NCI-H1417 treated with DMSO at 0.1 percent for 48 hours (cell line): ENCODE measurements at regions not wholly inside any gene's neighbourhood (a gene's known extent, or its start where the extent isn't known, plus 50 kb on each side); places are given as distances from the start of the nearest gene placed in this dataset.
A peak's percentile ranks its signal among the peaks of the same experiment; 100 is the strongest.

Experiments used
- DNase-seq: peaks from one replicate; lab custom pipeline; 2025; lab: John Stamatoyannopoulos, UW

DNA sequence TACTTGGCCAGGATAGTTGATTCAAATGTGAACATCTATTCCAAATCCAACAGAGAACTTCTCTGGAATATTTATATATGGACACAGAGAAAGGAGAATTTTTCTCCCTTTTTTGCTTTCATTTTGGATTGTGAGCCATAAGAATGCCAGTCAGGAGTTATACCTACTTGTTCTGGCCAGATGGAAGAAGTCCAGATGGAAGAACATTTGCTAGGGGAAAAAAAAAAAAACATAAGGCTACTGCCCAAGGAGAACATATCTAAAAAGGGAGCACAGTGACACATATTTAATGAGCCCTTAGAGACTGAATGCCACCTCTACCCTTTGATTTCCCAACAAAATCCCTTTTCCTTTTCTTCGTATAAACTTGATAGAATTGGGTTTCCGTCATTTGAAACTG is 61.7 kb upstream of the PPP2R2B start:
- DNase-seq, result no peak

DNA sequence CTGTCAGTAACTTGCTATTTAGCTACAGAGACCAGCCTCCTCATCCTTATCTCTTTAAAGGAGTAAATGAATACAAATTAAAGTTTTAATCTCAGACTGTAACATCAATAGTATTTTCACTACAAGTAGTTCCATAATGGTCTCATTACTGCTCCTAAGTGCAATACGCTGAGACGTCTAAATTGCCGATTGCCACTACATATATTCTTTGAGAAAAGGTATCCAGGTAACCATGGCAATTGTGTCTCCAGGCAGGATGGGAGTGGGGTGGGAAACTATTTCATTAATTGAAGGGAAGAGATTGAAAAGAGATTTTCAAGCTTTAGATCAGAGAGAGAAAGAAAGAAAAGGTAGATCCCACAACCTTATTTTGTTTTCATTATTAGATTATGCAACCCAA is 65.5 kb upstream of the PPP2R2B start:
- DNase-seq, result no peak

DNA sequence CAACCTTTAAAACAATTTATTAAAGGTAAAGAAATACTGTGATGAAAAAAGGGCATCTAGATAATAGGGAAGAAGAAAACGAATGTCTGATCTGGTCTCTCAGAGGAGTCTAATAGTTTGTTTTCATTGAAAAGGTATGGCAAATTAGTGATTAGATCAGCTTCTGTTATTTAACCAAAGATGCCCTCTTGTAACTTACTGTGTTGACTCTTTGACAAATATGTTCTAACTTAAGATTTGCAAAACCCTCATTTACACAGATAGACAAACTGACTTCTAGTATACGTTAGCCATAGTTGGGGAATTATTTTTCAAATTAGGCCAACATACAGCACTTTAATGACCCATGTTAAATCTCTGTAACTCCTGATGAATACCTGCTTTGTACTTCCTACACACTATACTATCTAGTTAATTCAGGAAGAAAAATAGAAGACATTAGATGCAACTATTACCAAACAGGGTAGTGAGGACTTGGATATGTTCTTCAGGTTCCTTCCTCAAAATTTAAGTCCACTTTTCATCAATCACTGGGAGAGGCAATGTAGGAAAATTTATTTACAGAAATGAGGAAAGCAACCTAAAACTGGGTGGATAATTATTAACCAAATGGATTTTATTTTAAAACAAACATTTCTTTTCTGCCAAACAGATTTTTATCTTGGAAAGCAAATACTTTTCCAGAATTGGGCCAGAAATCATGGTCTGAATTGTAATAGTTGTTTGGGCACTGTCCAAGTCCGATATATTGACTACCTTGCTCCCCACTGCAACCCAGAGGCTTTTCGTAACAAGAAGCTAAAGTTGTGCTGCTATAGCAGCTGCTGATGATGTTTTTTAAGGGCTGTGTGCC is 66.4 kb upstream of the PPP2R2B start:
- no peak for DNase-seq

DNA sequence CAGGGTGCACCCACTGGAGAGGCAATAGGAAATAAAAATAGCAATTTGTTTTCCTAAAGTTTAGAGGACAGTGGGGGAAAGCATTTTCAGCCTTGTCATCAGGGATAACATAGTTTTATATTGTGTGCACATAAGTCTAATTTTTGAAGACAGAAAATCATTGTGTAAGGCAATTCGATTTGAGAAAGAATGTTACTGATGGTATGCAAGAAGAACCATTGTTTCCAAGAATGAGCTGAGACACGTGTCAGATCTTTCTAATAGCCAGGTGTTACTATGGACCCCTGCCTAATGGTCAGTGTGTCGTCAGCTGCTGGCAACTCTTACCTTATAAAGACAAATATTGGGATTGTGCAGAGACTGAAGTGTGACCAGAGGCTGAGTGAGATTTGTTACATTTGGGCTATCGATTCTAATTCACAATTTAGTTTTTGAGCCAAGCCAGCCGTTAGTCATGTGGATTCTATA is 67.1 kb upstream of the PPP2R2B start:
- no peak for DNase-seq

DNA sequence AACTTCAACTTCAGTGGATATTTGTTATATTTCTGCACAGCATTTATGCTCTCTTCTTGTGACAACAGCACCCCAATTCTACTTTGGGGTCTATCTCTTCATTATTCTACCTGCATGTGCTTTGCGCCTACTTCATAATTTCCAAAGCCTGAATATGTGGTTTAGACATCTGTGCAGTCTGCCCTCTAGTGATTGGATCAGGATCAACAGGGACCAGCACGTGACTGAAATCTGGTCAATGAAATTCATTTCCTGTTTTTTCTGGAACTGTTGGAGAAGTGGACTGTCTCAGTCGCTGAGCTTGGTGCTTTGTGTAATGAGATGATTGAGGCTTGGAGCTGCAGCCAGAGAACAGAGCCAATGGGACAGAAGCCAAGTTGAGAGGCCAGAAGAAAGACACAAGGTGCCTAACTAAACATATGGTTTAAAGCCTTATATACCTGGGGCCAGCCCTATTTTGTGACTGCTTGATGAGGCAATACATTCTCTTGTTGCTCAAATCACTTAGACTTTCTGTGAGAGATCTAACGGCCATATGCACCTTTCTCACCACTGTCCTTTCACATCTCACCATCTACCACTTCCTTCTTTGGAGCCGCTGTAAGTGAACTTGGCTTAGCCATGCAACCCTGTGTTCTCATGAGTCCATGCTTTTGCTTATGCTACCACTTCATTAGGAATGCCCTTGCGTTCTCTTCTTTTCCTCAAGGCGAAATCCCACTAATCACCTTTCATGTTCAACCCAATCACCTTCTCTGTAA is 68.8 kb upstream of the PPP2R2B start:
- no peak for DNase-seq

DNA sequence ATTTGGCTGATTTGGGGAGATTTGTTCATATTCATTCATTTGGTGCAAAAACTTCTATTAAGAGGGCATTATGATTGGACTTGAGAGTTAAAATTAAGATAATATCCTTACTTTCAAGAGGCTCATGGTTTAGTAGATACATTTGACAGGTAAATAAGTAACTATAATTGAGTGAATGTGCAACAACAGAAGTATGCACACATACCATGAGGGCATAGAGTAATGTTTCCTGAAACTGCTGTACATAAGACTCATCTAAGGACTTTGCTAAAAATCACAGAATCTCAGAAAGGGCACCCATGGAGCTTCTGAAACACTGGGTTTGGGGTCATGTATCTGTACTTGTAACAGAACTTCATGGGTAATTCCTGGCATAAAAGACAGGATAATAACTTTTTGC is 70.1 kb upstream of the PPP2R2B start:
- no peak for DNase-seq

DNA sequence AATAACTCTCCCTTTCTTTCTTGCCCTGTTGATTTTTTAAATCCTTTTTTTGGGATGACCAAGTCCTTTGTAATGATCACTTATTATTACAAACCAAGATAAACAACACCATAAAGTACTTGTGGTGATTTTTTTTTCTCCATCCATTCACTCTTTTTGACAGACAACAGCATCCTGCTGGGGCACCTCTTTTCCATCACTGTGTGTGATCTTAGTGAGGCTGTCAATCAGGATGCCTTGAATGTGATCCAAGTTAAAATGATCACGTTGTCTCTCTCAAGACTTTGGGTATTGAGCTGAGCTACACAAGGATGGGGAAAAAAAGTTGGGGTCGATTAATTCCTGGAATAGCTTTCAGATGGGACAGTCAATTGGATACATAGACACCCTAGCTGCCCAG is 73.6 kb upstream of the PPP2R2B start:
- no peak for DNase-seq

DNA sequence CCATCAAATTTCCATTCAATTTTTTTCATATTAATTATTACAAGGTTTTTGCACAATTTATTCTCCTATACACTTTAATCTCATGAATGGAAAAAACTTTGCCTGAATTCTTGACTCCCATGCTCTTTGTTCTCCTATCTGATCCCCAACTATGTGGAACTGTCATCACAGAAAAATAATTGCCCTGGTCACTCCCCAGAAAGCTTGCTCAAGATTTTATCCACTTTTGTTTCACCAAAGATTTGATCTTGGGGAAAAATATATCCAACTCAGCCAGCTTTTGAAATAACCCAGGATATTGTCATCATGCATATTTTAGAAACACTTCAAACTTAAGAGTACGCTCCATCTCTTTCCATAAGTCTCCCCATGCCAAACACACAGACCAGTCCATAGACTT is 77.7 kb upstream of the PPP2R2B start:
- DNase-seq, result no peak

DNA sequence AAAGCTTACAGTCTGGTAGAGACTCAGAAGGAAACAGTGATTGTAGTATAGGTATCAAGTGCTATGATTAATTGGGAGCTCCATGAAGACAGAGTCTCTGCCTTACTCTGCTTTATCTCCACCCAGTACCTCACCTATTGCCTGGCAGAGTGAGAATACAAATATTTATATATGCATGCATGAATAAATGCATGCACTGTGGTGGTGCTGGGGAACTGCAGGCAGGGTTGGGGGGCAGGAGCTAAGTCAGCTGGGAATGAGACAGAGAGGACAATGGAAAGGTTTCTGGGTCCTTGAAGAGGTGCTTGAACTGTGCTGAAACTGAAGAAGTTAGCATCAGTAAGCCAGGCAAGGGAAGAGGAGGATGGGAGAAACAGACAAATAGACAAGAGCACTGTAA is 80.8 kb upstream of the PPP2R2B start:
- DNase-seq, result no peak

DNA sequence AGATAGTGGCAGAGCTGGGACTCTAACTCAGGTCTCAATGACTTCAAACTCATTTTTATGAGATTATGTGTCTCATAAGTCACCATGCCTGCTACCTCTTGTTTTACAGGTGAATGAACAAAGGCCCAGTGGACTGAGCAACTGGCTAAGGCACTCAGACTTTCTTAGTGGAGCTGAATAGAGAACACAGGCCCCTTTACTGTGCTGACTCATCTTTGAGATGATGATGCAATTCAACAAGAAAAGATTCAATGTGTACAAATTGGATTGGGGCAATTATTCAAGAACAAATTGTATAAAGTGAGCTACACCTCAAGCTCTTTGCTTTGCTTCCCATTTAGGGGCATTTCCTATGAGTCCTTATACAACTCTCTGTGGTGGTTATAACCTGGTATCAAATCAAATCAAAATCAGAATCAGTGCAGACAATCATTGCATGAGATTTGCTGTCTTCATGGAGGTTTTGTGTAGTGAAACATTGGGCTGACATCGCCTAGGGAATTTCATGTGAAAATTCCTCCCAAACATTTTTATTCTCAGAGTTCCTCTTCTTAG is 84.3 kb upstream of the PPP2R2B start:
- DNase-seq, result no peak

DNA sequence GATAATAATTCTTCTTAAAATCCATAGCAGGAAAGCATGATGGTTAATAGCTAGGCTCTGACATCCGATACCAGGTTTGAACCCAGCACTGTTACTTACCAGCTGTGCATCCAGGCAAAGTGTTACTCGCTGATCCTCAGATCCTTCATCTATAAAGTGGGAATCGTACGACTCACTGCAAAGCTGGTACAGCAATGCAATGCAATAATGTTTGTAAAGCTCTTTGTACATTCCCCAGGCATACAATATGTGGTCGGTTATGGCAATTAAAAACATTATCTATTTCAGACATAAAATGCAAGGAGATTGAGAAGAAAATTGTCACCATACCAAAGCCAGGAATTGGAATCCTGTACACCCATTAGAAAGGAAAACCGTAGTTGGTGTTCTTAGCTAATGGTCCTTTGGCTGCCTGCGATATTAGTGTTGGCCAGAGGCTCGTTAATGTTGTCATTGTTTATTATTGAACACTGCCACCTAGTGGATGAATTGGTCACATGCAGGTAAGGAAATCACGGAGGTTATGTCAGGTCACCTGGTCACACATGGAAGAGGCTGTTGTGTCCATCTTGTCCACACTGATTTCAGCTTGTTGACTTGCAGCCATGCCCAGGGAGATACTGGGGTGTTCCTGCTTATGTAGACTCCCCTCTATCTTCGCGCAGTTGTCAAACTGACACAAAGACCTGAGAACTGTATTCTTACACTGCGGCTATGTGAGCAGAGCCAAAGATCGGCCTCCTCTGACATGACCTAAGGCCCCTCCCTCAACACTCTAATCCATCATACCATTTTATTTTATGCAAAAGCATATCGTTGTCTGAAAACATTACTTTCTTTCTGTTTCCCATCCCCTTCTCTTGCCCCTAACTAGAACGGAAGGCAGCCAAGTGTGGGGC is 87.5 kb upstream of the PPP2R2B start:
- peak; percentile 2 for DNase-seq

DNA sequence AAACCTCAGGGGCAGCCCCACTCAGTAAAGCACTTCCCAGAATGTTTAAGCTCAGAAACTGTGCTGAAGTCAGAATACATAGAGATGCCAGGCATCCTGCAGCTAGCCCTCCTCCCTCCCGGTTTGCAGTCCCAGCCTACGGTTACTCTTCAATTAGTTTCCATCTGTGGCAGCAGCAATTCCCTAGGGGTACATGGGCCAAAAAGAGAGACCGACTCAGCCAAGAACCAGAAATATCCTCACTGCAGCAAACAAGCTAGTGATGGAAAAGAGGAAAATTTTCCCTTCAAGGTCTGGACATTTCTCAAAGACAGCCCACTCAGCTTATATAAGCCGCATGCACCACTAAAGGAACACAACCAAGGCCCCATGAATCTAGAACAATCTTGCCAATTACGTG is 89.1 kb upstream of the PPP2R2B start:
- no peak for DNase-seq

DNA sequence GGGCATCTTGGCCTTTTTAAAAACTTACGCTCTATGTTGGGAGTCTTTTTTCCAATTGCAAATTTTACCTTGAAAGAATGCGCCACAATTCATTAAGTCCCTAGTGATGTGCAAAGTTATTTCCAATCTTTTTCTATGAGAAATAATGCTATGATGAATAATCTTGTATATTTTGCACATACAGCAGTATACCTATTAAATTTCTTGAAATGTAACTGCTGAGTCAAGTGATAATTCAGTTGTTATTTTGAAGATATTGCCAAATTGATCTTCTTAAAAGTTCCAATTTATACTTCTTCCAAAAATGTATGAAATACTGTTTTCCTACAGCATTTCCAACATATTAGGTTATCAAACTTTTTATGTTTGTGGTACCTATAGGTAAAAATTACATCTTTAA is 92.8 kb upstream of the PPP2R2B start:
- DNase-seq, result no peak

DNA sequence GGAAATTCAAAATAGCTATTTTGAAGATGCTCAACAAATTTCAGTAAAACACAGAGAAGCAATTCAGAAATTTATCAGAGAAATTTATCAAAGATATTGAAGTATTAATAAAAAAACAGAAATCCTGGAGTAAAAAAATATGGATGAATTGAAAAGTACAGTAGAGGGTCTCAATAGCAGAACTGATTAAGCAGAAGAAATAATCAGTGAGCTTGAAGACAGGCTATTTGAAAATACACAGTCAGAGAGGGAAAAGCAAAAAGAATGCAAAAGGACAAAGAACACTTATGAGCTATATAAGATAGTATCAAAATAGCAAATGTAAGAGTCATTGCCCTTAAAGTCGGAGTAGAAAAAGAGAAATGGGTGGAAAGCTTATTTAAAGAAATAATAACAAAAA is 107.9 kb upstream of the PPP2R2B start:
- DNase-seq, result no peak

DNA sequence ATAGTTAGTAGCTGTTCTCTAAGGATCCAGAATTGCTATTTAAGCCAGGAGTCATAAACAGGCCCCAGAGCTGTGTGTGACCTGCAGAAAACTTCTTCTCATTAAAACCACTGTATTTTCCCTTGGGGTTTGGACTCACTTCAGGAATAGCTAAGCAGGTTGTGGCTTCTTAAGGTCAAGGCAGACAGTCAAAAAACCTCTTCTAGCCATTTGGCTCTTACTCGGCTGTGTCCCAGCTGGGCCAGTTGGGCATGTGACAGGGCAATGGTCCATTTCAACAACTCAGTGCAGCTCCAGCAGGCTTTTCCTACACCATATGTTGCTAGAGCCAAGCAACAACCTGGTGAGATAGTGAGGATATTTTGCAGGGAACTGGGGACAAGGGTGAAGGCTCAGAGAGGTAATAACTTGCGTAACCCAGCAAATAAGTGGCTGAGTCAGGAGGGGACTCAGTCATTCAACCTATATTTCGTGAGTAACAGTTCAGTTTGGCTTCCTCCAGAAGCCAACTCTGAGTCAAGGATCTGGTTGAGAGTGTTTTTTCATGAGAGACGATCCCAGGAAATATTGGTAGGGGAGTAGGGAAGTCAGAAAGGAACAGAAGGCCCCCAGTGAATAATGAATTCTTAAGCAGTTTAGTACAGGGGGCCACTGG is 115.4 kb upstream of the PPP2R2B start:
- no peak for DNase-seq

DNA sequence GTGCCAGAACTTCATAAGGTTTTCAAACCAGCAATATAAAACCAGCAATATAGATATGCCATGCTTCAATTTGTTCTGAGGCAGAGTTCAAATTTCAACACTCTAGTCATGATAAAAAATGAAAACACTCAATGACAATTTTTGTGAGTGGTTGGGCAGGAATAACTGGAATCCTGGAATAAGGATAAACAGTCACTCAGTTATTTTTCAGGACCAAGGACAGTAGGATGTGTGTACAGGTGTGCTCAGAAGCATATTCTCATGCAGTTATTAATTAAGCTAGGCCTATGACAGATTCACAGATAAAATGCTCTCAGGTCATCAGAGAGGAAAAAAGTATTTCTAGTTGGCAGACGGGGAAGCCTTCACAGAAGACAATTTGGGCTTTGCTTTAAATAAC is 117.3 kb upstream of the PPP2R2B start:
- DNase-seq, result no peak

DNA sequence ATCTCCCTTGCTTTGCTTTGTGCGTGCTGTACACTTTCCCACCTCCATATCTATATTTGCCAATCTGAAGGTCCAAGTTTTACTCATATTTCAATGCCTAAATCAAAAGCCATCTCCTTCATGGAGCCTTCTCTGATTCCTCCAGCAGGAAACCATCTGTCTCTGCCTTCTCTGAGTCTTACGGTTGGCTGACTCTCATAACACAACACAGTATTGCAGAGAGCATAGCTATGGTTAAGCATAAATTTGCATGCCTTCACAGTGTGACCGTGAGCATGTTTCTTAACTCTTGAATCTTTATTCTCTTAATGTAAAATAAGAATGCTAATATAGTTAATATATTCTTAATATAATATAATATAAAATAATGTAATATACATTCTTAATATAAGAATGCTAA is 136.8 kb upstream of the PPP2R2B start:
- DNase-seq, result no peak

DNA sequence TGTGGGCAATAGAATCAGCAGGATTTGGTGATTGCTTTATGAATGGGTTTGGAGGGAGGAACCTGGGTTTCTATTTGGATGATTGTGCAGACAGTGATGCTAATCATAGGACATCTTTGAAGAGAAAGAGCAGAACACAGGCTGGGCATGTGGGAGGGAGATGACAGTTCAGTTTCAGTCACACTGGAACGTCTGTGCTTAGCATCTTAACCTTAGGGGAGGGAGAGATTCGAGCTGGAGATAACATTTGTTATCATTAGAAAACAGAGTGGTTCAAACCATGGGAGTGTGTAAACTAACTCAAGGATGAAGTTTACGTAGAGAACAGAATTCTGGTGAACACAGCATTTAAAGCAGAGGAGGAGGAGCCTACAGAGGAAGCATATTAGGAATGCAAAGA is 138.6 kb upstream of the PPP2R2B start:
- DNase-seq, result no peak

DNA sequence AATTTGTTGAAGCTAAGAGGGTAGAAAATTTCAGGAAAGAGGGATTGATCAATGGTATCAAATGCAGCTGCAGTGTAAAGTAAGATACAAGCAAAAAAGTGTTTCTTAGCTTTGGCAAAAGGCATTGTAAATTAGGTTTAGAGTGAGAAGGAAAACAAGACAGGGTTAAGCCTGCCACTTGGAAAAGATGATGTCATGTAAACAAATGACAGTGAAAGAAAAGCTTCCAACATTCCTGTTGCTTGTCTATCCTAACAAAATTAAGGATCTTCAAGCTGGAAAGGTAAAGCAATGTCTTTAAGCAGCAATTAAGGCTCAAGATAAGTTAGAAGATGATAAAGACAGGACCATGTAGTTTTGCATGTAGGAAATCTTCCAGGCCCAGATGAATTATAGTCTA is 139.1 kb upstream of the PPP2R2B start:
- no peak for DNase-seq

DNA sequence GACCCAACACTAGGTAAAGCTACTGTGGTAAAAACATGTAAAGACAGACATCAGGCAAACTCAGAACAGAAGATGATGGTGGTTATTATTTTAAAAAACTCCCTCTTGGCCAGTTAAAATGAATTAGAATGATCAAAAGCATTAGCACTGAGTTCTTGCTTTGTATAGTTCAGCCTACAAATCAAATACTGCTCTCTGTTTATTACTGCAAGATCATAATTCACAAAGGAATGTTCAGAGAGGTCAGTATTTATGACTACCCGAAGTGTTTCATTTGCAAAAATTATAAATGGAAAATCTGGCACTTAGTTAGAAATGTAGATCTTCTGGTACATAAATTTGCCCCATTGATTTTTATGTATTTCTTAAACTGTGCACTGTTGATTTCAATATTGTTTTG is 140.3 kb upstream of the PPP2R2B start:
- no peak for DNase-seq

DNA sequence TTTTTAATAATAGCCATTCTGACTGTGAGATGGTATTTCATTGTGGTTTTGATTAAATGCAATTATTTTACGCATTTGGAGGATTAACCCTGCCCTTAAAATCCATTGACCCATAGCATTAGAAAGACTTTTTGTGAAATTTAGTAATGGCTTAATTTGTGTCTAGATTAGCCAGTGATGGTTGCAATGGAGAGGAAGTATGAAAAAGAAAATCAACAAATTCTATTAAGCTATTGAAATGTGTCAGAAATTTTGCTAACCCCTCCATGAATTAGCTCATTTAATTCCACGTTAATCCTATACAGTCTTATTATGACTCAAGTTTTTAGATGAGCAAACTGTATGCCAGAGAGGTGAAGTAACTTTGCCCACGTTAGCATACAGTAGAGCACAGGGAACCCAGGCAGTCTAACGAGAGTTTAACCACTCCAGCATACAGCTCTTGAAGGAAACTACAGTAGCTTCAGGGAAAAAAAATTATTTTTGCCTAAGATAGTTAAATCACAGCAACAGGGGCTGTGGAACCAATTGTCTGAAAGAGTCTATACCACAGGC is 158.2 kb upstream of the PPP2R2B start:
- no peak for DNase-seq
